ENCODE measurements at regions not wholly inside any gene's neighbourhood (a gene's known extent, or its start where the extent isn't known, plus 50 kb on each side); places are given as distances from the start of the nearest gene placed in this dataset.
"Not testable (repeated sequence)": the region's sequence is repeated elsewhere in the genome, so short reads cannot be mapped to it uniquely, and the experiment has no call there.

GRCh38 chr17:54194268-54194667 lies 371.5 kb downstream of the KIF2B start:
- Mint-ChIP-seq H3K27ac (no peak overlapping the region), H3K9me3 (peaks cover 0 to 9% (median 4%) of the 10 kb centered on the region in 3 donors), H3K27me3 (no peaks in the 10 kb centered on the region), H3K36me3 (no peaks in the 10 kb centered on the region), H3K4me3 (no peak overlapping the region), H3K4me1 (no peaks in the 10 kb centered on the region)

GRCh38 chr17:54196751-54197150 lies 374.0 kb downstream of the KIF2B start:
- Mint-ChIP-seq H3K4me1 (no peaks in the 10 kb centered on the region), H3K4me3 (no peak overlapping the region), H3K9me3 (peaks cover 0 to 7% (median 6%) of the 10 kb centered on the region in 3 donors), H3K27me3 (no peaks in the 10 kb centered on the region), H3K27ac (no peak overlapping the region), H3K36me3 (no peaks in the 10 kb centered on the region)

GRCh38 chr17:54201380-54201779 lies 378.7 kb downstream of the KIF2B start:
- not testable (repeated sequence) for H3K4me1 Mint-ChIP-seq, H3K27me3 Mint-ChIP-seq, H3K36me3 Mint-ChIP-seq, H3K4me3 Mint-ChIP-seq, H3K27ac Mint-ChIP-seq
- peaks cover 4 to 11% (median 6%) of the 10 kb centered on the region in 3 donors for H3K9me3 Mint-ChIP-seq

GRCh38 chr17:54220829-54221228 lies 398.1 kb downstream of the KIF2B start:
- Mint-ChIP-seq H3K4me3 (no peak overlapping the region), H3K27ac (no peak overlapping the region), H3K36me3 (no peaks in the 10 kb centered on the region), H3K9me3 (peaks cover 0 to 8% (median 3%) of the 10 kb centered on the region in 3 donors), H3K27me3 (no peaks in the 10 kb centered on the region), H3K4me1 (no peaks in the 10 kb centered on the region)

- Mint-ChIP-seq H3K9me3 (peaks cover 0 to 8% (median 3%) of the 10 kb centered on the region in 3 donors), H3K27ac (no peak overlapping the region), H3K27me3 (no peaks in the 10 kb centered on the region), H3K4me1 (no peaks in the 10 kb centered on the region), H3K36me3 (no peaks in the 10 kb centered on the region), H3K4me3 (no peak overlapping the region)
These were observed 398.8 kb downstream of the KIF2B start for GRCh38 chr17:54221499-54221898.

GRCh38 chr17:54235571-54235970 lies 412.8 kb downstream of the KIF2B start:
- Mint-ChIP-seq H3K4me3 (no peak overlapping the region), H3K27ac (no peak overlapping the region), H3K9me3 (peaks cover 0 to 19% (median 4%) of the 10 kb centered on the region in 3 donors), H3K27me3 (no peaks in the 10 kb centered on the region), H3K4me1 (no peaks in the 10 kb centered on the region), H3K36me3 (no peaks in the 10 kb centered on the region)

GRCh38 chr17:54237911-54238515 lies 415.3 kb downstream of the KIF2B start:
- H3K9me3 Mint-ChIP-seq: peaks cover 0 to 19% (median 4%) of the 10 kb centered on the region in 3 donors
- H3K4me3 Mint-ChIP-seq: no peak overlapping the region
- no peak overlapping the region for H3K27ac Mint-ChIP-seq
- H3K27me3 Mint-ChIP-seq: no peaks in the 10 kb centered on the region
- no peaks in the 10 kb centered on the region for H3K36me3 Mint-ChIP-seq
- H3K4me1 Mint-ChIP-seq: no peaks in the 10 kb centered on the region

GRCh38 chr17:54239291-54239690 lies 416.6 kb downstream of the KIF2B start:
- Mint-ChIP-seq H3K4me1 (no peaks in the 10 kb centered on the region), H3K27me3 (no peaks in the 10 kb centered on the region), H3K36me3 (no peaks in the 10 kb centered on the region), H3K27ac (no peak overlapping the region), H3K9me3 (peaks cover 0 to 17% (median 7%) of the 10 kb centered on the region in 3 donors), H3K4me3 (no peak overlapping the region)

- no peaks in the 10 kb centered on the region for H3K4me1 Mint-ChIP-seq
- no peak overlapping the region for H3K27ac Mint-ChIP-seq
- H3K36me3 Mint-ChIP-seq: no peaks in the 10 kb centered on the region
- H3K9me3 Mint-ChIP-seq: peaks cover 0 to 7% (median 4%) of the 10 kb centered on the region in 3 donors
- H3K27me3 Mint-ChIP-seq: no peaks in the 10 kb centered on the region
- no peak overlapping the region for H3K4me3 Mint-ChIP-seq
These were observed 433.0 kb downstream of the KIF2B start for GRCh38 chr17:54255696-54256095.

- no peak overlapping the region for H3K4me3 Mint-ChIP-seq
- no peaks in the 10 kb centered on the region for H3K4me1 Mint-ChIP-seq
- no peaks in the 10 kb centered on the region for H3K27me3 Mint-ChIP-seq
- no peak overlapping the region for H3K27ac Mint-ChIP-seq
- peaks cover 1 to 7% (median 4%) of the 10 kb centered on the region in 3 donors for H3K9me3 Mint-ChIP-seq
- H3K36me3 Mint-ChIP-seq: no peaks in the 10 kb centered on the region
These were observed 433.7 kb downstream of the KIF2B start for GRCh38 chr17:54256401-54256929.

GRCh38 chr17:54257440-54257839 lies 434.7 kb downstream of the KIF2B start:
- Mint-ChIP-seq H3K9me3 (peaks cover 1 to 7% (median 4%) of the 10 kb centered on the region in 3 donors), H3K4me3 (no peak overlapping the region)

GRCh38 chr17:54259476-54259875 lies 436.7 kb downstream of the KIF2B start:
- H3K9me3 Mint-ChIP-seq: peaks cover 1 to 7% (median 4%) of the 10 kb centered on the region in 3 donors
- H3K4me3 Mint-ChIP-seq: no peak overlapping the region
- no peak overlapping the region for H3K27ac Mint-ChIP-seq
- no peaks in the 10 kb centered on the region for H3K27me3 Mint-ChIP-seq
- no peaks in the 10 kb centered on the region for H3K4me1 Mint-ChIP-seq
- H3K36me3 Mint-ChIP-seq: no peaks in the 10 kb centered on the region

More at GRCh38 chr17:54257440-54257839, 434.7 kb downstream of the KIF2B start:
- no peak overlapping the region for H3K27ac Mint-ChIP-seq
- no peaks in the 10 kb centered on the region for H3K27me3 Mint-ChIP-seq
- no peaks in the 10 kb centered on the region for H3K36me3 Mint-ChIP-seq
- H3K4me1 Mint-ChIP-seq: no peaks in the 10 kb centered on the region

GRCh38 chr17:54261465-54261864 lies 438.7 kb downstream of the KIF2B start:
- Mint-ChIP-seq H3K4me3 (no peak overlapping the region), H3K9me3 (peaks cover 2 to 5% (median 4%) of the 10 kb centered on the region in 3 donors), H3K27ac (no peak overlapping the region)

GRCh38 chr17:54269881-54270280 lies 447.2 kb downstream of the KIF2B start:
- Mint-ChIP-seq H3K4me3 (no peak overlapping the region), H3K27me3 (no peaks in the 10 kb centered on the region), H3K36me3 (no peaks in the 10 kb centered on the region), H3K27ac (no peak overlapping the region), H3K9me3 (peaks cover 4 to 19% (median 5%) of the 10 kb centered on the region in 3 donors), H3K4me1 (no peaks in the 10 kb centered on the region)

More at GRCh38 chr17:54261465-54261864, 438.7 kb downstream of the KIF2B start:
- H3K36me3 Mint-ChIP-seq: no peaks in the 10 kb centered on the region
- no peaks in the 10 kb centered on the region for H3K27me3 Mint-ChIP-seq
- no peaks in the 10 kb centered on the region for H3K4me1 Mint-ChIP-seq

- Mint-ChIP-seq H3K4me1 (no peaks in the 10 kb centered on the region), H3K36me3 (no peaks in the 10 kb centered on the region), H3K9me3 (peaks cover 2 to 19% (median 5%) of the 10 kb centered on the region in 3 donors), H3K27ac (no peak overlapping the region), H3K4me3 (no peak overlapping the region), H3K27me3 (peaks cover 1% of the 10 kb centered on the region)
These were observed 447.8 kb downstream of the KIF2B start for GRCh38 chr17:54270499-54270898.

GRCh38 chr17:54277868-54278267 lies 455.1 kb downstream of the KIF2B start:
- Mint-ChIP-seq H3K4me3 (no peak overlapping the region), H3K27me3 (peaks cover 1% of the 10 kb centered on the region), H3K9me3 (peaks cover 2 to 5% (median 4%) of the 10 kb centered on the region in 3 donors), H3K27ac (no peak overlapping the region), H3K36me3 (peaks cover 2% of the 10 kb centered on the region), H3K4me1 (no peaks in the 10 kb centered on the region)
